Small intestine (tissue), 7 donors: ENCODE measurements at regions not wholly inside any gene's neighbourhood (a gene's known extent, or its start where the extent isn't known, plus 50 kb on each side); places are given as distances from the start of the nearest gene placed in this dataset.

ENCODE experiments used
- DNase-seq, 2 donors: peaks; one replicate each; pipeline versions ENCODE4 v3.0.0 to v3.0.0-alpha.2; 2013
- FAIRE-seq: peaks from 2 replicates; lab custom pipeline; 2012; peaks lifted over from hg19 to GRCh38; lab: Jason Lieb, UNC
- H3K27ac ChIP-seq, 3 donors: one replicate each; pipeline ENCODE4 v1.5.1; 2013; ENCODE audit warnings: low read length in 2 of 3, mild to moderate bottlenecking in 2 of 3, control low read depth in 1 of 3, inconsistent platforms in 1 of 3, low read depth in 1 of 3, moderate library complexity in 1 of 3
- H3K27me3 ChIP-seq, 3 donors: one replicate each; pipeline ENCODE4 v1.6.1; 2013; ENCODE audit warnings: low read length in 3 of 3, inconsistent platforms in 1 of 3; ENCODE audit not compliant: control insufficient read depth in 3 of 3, insufficient read depth in 3 of 3
- H3K36me3 ChIP-seq, 3 donors: one replicate each; pipeline ENCODE4 v1.6.1; 2013; ENCODE audit warnings: low read length in 3 of 3, inconsistent platforms in 1 of 3, low read depth in 1 of 3, mild to moderate bottlenecking in 1 of 3, moderate library complexity in 1 of 3; ENCODE audit not compliant: control insufficient read depth in 3 of 3, insufficient read depth in 2 of 3
- H3K4me1 ChIP-seq, 3 donors: one replicate each; pipeline ENCODE4 v1.6.1; 2013; ENCODE audit warnings: low read length in 2 of 3, inconsistent platforms in 1 of 3, low read depth in 1 of 3, mild to moderate bottlenecking in 1 of 3, moderate library complexity in 1 of 3; ENCODE audit not compliant: control insufficient read depth in 3 of 3, insufficient read depth in 2 of 3
- H3K4me3 ChIP-seq, 3 donors: one replicate each; pipeline ENCODE4 v1.5.1; 2013; ENCODE audit warnings: low read length in 3 of 3, control low read depth in 1 of 3, inconsistent platforms in 1 of 3, low read depth in 1 of 3, mild to moderate bottlenecking in 1 of 3, moderate library complexity in 1 of 3
- H3K9me3 ChIP-seq, 2 donors: one replicate each; pipeline ENCODE4 v1.6.1; 2013; ENCODE audit warnings: low read depth in 1 of 2, low read length in 1 of 2; ENCODE audit not compliant: control insufficient read depth in 2 of 2, insufficient read depth in 1 of 2
- WGBS, 3 donors: extraction: QIAGEN DNeasy Blood & Tissue Kit; methylation state at CpG; one replicate each; pipeline ENCODE4 v1.1.7; 2013; 5-methylcytosine and 5-hydroxymethylcytosine counted together
- donor health status: healthy with polysubstance abuse.
- donor health status: control.
- donor health status: control.
- donor health status: Bipolar disorder and iron deficiency.
- donor health status: healthy.

GRCh38 chr17:79520167-79521165 is 90.4 kb downstream of the RBFOX3 start:
- Histone ChIP-seq H3K27me3 (peaks cover 0 to 25% (median 6%) of the 10 kb centered on the region in 3 donors), H3K4me1 (no peaks in the 10 kb centered on the region), H3K27ac (no peak overlapping the region), H3K9me3 (no peaks in the 10 kb centered on the region), H3K36me3 (no peaks in the 10 kb centered on the region), H3K4me3 (no peak overlapping the region)
- WGBS, 3 donors, result 43 to 75% (median 56%) methylated on average over 38 to 39 of the region's 39 CpGs
- no peak for FAIRE-seq
- DNase-seq, result no peak

- FAIRE-seq (no peak), DNase-seq (no peak)
- WGBS, 3 donors, result 71 to 80% (median 71%) methylated on average over 11 of the region's 11 CpGs
- Histone ChIP-seq H3K4me3 (no peak overlapping the region), H3K27me3 (peaks cover 0 to 17% (median 3%) of the 10 kb centered on the region in 3 donors), H3K9me3 (no peaks in the 10 kb centered on the region), H3K27ac (no peak overlapping the region), H3K36me3 (no peaks in the 10 kb centered on the region), H3K4me1 (no peaks in the 10 kb centered on the region)
Observed at GRCh38 chr17:79519601-79520000, 91.2 kb downstream of the RBFOX3 start.

GRCh38 chr17:79518585-79519523 is 92.0 kb downstream of the RBFOX3 start:
- Histone ChIP-seq H3K27ac (no peak overlapping the region), H3K36me3 (no peaks in the 10 kb centered on the region), H3K27me3 (peaks cover 0 to 9% (median 6%) of the 10 kb centered on the region in 3 donors), H3K4me1 (no peaks in the 10 kb centered on the region), H3K4me3 (no peak overlapping the region), H3K9me3 (peaks cover 0 to under 1% of the 10 kb centered on the region in 2 donors)
- no peak for DNase-seq
- WGBS, 3 donors, result 51 to 61% (median 60%) methylated on average over 31 of the region's 31 CpGs
- FAIRE-seq, result no peak

GRCh38 chr17:79517827-79518584 is 92.8 kb downstream of the RBFOX3 start:
- H3K9me3 ChIP-seq, result peaks cover 0 to 9% of the 10 kb centered on the region in 2 donors
- no peaks in the 10 kb centered on the region for H3K4me1 ChIP-seq
- H3K27me3 ChIP-seq, result peaks cover 0 to 9% (median 6%) of the 10 kb centered on the region in 3 donors
- H3K36me3 ChIP-seq, result no peaks in the 10 kb centered on the region
- no peak for DNase-seq
- no peak overlapping the region for H3K27ac ChIP-seq
- FAIRE-seq, result no peak
- no peak overlapping the region for H3K4me3 ChIP-seq
- 41 to 56% (median 46%) methylated on average over 24 of the region's 24 CpGs for WGBS, 3 donors

- DNase-seq (no peak), FAIRE-seq (no peak)
- Histone ChIP-seq H3K9me3 (peaks cover 0 to 18% of the 10 kb centered on the region in 2 donors), H3K4me1 (no peaks in the 10 kb centered on the region), H3K27ac (no peak overlapping the region), H3K27me3 (peaks cover 0 to 6% (median 6%) of the 10 kb centered on the region in 3 donors), H3K36me3 (no peaks in the 10 kb centered on the region), H3K4me3 (no peak overlapping the region)
- WGBS, 3 donors, result 70 to 74% (median 73%) methylated on average over 21 of the region's 21 CpGs
Observed at GRCh38 chr17:79515646-79516571, 94.9 kb downstream of the RBFOX3 start.

GRCh38 chr17:79515110-79515509 is 95.7 kb downstream of the RBFOX3 start:
- peaks cover 0 to 6% (median 6%) of the 10 kb centered on the region in 3 donors for H3K27me3 ChIP-seq
- H3K36me3 ChIP-seq, result no peaks in the 10 kb centered on the region
- no peak for DNase-seq
- 86 to 92% (median 91%) methylated on average over 7 of the region's 7 CpGs for WGBS, 3 donors
- no peak for FAIRE-seq
- no peak overlapping the region for H3K4me3 ChIP-seq
- H3K4me1 ChIP-seq, result no peaks in the 10 kb centered on the region
- H3K9me3 ChIP-seq, result peaks cover 0 to 18% of the 10 kb centered on the region in 2 donors
- no peak overlapping the region for H3K27ac ChIP-seq

- Histone ChIP-seq H3K9me3 (peaks cover 0 to 18% of the 10 kb centered on the region in 2 donors), H3K4me1 (no peaks in the 10 kb centered on the region), H3K36me3 (no peaks in the 10 kb centered on the region), H3K27me3 (peaks cover 0 to 6% (median 6%) of the 10 kb centered on the region in 3 donors), H3K27ac (no peak overlapping the region), H3K4me3 (no peak overlapping the region)
- no peak for DNase-seq
- no peak for FAIRE-seq
- WGBS, 3 donors, result 89 to 93% (median 92%) methylated on average over 17 of the region's 17 CpGs
Observed at GRCh38 chr17:79513820-79514535, 96.9 kb downstream of the RBFOX3 start.
